GM21737 (cell line): ENCODE measurements at regions not wholly inside any gene's neighbourhood (a gene's known extent, or its start where the extent isn't known, plus 50 kb on each side); places are given as distances from the start of the nearest gene placed in this dataset.

Experiments used
- ATAC-seq: cut with Tn5 transposase; IDR thresholded peaks from one replicate; pipeline ENCODE4 v1.9.1; 2021; ENCODE audit warnings: mild to moderate bottlenecking, moderate library complexity; ENCODE audit not compliant: unreplicated experiment

DNA sequence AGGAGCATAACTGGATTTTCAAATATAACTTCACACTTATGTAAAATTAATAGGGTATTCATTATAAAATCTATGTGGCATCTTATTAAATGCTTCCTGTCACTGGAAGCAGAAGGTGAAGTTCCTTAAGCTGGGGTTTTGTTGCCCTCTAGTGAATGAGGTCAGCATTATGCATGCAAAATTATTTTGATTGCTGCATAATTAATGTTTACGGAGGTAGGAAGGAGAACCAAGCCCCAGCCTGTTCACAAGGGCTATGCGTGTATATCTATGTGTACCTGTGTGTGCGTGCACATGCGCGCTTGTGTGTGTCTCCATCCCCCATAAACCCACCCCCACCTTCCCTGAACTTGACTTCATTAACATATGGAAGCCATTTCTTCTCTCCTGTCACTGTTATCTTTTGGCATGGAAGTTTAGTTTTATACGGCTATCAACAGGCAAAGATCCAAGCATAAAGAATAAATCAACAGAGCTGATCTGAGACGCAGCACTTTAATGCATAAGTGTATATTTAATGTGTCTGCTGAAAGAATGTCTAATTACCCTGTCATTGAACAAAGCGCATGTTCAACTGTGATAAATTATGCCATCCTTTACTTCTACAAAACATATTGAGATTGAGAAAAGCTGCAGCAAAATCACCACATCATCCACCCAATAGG is 90.2 kb upstream of the CDH4 start:
- no peak for ATAC-seq

DNA sequence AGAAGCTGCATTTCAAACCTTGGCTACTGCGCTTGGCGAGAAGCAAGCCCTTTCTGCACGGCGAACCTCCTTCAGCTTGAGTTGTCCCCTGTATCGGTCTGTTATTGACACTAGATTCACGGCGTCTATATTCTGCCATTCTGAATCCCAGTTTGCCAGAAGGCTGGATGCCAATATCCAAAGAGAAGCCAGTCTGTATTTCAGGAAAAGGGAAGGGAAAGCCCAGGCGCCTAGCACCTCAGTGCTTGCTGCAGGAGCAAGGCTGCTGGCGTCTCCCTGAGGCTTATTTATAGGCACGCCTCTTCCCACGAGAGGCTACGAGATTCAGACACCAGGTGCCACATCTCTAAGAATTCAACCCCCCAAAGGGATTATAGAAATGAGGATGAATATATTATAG is 89.6 kb upstream of the CDH4 start:
- ATAC-seq, result no peak

DNA sequence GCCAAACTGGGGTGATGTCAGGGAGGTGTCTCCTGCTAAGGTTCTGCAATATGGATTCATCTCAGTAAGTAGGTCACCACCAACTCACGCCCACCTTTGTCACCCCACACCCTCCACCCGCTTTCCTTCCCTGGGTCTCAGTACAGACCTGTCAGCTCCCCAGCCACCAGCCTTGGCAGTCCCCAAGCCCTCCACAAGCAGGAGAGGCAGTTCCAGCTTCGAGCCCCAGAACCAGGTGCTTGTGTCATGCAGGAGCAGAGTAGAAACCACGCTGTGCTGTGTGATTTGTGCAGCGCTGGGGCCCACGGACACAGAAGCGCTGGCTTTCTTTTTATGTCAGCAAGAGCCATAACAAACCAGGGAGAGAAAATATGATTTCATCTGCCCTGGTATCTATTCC is 89.0 kb upstream of the CDH4 start:
- no peak for ATAC-seq

DNA sequence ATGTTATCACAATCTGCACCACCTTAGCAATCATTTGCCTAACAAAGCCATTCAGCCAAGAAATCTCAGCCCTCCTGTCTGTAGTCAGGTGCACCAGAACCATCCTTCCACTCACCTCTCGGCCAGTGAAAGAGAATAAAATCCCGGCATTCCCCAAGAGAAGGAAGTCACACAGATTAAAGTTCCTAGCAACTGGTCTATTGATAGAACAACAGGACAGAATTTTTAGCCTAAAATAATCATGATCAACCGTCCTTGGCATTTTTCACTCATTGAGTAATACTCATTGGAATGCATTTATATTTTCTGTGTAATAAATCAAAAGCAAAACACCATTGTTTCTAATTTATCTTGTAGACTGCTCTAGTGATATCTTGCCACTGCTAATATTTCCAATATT is 85.7 kb upstream of the CDH4 start:
- no peak for ATAC-seq

DNA sequence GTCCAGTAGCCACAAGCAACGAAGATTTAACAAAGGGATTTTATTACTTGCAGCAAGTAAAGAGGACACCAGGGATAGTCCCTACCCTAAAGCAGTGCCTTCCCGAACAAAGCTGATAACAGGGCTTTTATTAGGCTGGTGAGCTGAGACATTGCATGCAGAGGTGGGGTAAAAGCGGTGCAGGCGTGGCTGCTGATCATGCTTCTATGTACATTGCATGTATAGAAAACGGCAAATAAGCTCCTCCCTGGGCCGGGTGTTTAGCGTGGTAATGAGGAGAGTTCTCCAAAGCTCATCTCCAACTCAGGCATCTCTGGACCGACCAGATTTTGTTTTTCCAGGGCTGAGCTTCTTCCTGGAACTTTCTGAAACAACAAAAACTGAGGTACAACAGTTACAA is 83.5 kb upstream of the CDH4 start:
- no peak for ATAC-seq

DNA sequence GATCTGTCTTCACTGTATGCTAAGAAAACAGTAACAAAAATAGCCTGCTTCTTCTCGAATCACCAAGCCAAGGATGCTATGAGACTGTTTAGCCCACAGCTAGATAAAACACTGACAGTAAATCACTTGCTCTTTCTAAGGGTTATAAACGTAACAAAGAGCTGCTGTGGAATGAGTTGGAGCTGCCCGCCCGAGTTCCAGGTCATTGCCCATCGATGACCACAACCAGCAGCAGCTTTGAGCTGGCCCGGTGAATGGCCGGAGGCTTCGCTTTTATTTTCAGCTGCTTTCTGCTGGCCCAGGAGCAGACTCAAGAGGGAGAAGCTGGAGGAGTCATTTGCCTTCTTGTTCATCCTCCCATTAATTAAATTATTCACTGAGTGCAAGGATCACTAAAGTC is 82.2 kb upstream of the CDH4 start:
- ATAC-seq, result no peak

DNA sequence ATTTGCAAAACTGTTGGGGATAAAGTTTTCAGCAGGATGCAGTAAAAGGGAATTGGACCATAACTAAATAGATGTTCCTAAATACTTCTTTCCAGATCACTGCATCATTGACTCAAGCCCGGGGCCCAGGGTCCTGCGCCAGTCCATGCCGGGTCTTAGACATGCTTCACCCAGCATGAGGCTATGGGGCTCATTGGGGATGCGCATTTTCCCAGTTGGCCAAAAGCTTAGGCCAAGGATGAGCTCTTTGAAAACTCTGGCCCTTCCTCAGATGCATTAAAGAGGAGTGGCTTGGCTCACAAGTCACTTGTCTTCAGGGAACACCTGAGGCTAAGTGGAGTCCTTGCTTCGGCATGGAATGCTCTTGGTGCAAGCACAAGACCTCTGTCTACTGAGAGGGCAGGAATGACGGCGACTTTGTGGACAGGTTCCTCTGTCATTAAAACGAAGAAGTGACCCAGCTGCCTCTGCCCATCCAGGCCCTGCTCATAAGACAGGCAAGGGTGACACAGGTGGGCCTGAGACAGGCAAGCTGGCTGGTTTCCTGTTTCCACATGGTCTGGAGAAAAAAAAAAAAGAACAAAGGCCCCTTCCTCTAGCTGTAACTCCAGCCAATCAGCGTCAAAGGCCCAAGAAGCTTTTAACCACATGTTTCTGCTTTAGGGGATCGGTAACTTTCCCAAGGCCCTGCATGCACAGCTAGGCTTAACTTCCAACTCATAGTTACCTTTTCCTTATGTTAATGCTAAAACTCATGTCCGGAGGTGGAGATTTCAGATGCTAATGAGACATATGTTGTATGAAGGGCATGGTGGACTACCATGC is 81.4 kb upstream of the CDH4 start:
- ATAC-seq, result no peak

DNA sequence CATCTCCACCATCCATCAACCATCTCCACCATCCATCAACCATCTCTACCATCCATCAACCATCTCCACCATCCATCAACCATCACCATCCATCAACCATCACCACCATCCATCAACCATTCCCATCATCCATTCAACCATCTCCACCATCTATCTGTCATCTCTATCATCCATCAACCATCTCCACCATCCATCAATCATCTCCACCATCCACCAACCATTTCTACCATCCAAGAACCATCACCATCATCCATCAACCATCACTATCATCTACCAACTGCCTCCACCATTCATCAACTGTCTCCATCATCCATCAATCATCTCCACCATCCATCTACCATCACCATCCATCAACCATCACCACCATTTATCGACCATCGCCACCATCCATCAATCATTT is 78.8 kb upstream of the CDH4 start:
- ATAC-seq, result no peak

DNA sequence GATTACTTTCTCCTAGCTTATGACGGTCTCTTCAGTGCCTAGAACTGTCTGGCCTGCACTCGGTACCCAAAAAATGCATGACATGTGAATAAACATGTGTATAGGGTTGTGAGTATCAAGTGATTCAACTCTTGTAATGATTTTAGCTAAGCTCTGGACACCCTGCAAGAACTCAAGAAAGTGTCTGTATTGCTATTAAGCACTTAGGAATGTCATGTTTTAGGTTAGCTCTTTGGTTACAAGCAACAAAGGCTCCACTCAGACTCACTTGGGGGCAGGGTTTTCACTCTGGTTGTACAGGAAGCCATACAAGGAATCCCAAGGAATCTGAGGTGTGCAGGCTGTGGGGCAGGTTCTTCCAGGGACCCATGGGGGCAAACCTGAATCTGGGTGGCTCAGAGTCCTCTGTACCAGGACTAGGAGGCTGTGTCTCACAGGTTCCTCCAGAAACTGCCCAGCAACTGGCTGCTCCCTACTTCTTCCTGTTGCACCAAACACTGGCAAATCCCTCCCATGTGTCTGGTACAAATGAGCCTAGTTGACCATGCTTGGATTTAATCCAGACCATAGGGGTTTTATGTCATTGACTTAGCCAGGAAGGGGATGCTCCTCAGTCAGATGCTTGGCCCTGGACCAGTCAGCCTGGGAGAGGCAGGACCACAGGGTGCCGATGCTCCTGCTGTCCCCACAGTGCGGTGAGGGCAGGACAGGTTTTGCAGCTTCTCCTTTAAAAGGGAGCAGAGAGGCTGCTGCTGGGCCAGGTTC is 77.9 kb upstream of the CDH4 start:
- no peak for ATAC-seq

DNA sequence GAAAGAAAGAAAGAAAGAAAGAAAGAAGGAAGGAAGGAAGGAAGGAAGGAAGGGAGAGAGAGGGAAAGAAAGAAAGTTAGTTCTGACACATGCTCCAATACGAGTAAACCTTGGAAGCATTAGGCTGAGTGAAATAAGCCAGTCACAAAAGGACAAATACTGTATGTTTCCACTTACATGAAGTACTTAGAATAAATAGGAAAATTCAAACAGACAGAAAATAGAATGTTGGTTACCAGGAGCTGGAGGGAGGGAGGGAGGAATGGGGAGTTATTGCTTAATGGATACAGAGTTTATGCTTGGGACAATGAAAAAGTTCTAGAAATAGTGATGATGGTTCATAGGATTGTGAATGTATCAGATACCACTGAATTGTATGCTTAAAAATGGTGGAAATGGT is 75.2 kb upstream of the CDH4 start:
- ATAC-seq, result no peak

DNA sequence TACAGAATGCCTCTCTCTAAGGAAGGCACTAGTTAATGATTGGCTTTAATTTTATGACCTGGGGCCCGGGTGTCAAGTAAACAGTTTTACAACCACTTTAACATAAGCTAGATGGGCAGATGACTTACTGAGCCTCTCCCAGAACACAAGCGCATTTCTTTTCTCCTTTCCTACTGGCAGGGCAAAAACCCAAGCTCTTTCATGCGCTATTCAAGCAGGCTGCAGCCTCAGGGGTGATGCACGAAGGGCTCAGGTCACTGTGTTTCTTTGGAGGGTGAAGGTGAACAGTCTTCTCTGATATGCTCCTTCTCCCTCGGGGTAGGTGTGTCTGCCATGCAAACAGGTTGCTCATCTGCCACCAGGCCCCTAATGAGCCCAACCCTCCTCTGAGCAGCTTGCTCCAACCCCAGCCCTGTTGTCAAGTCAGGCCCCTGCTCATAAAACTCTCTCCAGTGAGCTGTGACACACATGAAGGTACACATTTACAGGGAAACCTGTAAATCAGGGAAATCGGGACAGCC is 73.5 kb upstream of the CDH4 start:
- no peak for ATAC-seq

DNA sequence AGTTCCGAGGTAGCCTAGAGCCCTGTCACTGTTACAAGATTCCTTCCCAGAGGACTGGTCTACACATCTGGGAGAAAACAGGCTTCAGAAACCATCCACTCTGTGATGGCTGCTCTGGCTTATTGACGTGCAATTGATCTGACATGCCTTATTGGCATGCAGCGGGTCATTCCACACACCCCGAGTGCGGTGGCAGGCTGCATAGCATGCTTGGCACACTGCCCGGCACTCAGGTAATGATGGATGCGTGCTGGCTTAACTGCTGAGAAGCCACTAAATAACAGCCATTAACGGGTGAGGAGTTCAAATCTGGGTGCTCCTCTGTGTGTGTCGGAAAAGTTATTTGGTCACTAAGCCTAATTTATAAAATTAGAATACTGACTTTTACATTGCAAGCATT is 67.9 kb upstream of the CDH4 start:
- no peak for ATAC-seq

DNA sequence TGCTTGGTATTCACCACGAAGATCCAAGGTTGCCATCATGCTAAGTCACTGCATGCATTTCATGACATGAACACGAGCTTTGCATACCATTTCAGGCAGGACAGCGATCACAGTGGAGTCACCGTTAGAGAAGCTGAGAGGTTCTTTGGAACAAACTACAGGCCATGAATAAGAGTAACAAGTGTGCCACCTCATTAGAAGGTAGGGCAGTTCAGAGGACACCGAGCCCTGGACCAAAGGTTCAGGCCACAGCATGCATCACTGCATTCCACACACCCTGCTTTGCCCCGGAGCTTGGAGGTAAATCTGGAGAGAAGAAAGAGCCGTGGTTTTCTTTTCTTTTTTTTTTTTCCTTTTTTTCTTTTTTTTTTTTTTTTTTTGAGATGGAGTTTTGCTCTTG is 66.9 kb upstream of the CDH4 start:
- ATAC-seq, result no peak

DNA sequence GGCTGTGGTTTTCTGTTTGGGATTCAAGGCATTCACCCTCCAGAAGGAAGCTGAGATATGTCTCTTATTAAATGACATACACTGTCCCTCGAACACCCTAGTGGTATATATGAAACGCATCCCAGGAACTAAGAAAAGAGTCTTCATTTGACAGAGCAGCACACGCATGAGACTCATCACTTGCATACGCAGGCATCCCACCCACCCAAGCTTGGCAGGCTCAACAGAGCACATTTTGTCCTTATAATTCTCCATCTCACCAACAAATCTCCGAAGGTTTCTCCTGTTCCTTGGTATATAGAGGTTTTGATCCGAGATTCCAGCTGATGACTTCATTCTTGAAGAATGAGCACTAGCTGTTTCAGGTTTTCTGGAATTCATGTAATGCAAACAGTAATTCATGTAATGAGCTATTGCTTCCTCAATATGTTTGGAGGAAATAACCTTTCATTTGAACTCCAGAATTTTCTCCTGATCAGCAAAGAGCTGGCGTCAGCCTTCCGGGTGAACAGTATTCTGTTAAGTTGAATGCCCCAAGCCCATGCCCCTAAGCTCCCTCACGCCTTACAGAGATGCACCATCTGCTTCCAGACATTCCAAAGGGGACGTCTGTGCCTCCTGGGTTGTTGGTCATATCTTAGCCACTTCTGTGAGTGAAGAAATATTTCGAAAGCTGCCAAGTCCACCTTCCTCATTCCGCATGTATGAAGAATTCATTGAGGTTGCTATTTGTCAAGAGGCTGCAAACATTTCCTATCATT is 66.0 kb upstream of the CDH4 start:
- no peak for ATAC-seq

DNA sequence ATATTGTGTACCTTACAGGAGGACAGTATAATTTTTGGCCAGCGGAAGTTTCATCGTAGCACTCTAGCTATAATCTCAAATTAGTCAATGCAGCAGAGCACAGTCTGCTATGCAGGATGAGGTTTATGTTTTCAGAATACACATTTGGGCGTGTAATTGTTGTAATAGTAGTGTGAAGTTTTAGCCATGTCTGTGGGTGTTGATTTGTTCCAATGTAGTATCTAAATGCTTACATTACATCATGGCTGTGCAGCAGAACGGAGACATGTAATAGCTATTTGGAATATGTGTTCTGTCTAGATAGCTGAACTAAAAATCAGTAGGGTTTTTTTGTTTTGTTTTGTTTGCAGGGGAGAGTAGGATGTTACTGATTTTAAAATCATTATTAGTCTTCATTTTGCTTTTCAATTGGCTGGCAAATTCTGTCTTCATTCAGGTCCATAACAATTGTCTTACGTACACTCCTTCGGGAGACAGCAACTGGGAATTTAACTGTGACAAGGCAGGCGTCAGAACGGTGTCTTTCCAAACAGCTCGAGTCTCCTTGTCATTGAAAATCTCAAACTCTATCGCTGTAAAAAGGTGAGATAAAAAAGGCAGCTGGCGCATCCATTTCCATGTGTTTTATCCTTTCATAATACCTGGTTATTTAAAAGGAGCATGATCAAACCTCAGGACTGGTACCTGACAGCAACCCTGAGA is 65.1 kb upstream of the CDH4 start:
- ATAC-seq, result no peak

DNA sequence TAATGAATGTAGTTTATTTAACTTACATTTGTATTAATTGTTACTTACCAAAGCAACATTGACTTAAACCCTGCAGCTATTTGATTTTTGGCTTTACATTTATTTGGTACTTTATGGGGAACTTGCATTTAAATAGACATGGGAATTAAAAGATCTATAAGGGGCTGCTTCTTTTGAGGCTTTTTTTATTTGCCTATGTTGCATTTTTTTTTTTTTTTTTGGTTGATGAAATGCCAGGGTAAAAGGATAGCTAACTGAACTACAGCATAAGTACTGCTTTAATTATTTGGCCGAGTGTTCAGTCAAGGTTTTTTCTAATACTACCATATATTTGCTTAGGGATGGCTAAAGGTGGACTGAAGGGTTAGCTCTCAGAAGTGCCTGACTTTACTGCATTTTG is 62.5 kb upstream of the CDH4 start:
- no peak for ATAC-seq

DNA sequence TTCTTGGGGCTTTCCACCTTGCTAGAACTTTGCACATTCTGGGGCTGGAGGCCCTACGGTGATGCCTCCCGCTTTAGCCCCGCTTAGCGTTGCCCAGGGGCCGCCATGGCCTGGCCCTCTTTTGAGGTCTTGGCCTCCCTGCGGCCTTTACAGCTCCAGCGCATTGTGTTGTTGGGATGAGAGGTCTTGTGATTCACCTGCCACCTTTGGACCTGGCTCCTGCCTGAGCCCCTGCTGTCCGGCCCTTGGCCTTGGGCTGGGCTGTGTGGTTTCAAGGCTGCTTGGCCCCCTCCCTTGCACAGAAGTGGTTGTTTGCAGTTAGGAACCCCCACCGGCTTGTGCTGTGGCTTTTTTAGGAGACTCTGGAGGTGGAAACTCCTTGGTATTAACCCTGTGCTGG is 61.0 kb upstream of the CDH4 start:
- ATAC-seq, result no peak

DNA sequence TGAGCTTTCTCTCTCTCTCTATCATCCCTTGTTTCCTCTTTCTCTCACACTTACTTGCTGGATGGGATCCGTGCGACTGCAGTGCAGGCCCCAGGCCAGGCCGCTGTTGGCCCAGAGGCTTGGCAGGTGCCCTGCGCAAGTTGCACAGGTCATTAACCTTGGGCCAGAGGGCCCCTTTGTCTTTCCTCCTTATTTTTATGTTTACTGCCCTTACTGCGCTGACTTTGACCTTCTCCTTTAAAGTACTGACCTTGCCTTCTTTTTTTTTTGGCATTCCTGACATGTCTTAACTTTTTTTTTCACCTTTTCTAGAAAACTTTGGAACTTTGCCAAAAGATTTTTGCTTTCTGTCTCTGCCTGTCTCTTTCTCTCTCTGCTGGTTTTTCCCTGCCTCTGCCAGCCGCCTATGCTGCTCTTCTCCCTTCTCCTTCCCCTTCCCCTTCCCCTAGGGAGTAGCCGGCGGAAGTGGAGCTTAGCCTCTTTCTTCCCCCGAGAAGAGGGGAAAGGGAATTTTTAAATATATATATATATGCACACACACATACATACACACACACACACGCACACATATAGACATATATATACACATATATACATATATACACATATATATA is 59.6 kb upstream of the CDH4 start:
- no peak for ATAC-seq

DNA sequence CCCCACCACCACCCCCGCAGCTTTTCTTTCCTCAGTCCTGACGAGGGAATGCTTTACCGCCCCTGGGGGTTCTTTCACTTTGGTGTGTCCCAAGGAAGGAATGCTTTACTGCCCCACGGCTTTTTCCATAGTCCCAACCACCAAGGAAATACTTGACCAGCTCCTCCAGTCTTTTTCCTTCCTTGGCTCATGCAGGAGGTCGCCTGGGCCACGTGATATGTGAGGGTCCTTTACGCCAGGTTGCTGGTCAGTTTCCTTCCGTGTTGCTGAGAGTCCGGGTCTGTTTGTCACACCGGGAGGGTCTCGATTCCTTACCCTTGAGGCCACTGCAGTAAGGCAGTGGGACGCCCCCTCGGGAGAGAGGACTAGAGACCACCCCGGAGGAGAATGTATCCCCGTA is 58.9 kb upstream of the CDH4 start:
- no peak for ATAC-seq
